K562 (cell line): ENCODE measurements at regions not wholly inside any gene's neighbourhood (a gene's known extent, or its start where the extent isn't known, plus 50 kb on each side); places are given as distances from the start of the nearest gene placed in this dataset.

Experiments used
- ATAC-seq: fragments of 200-7000 bp; cut with Tn5 transposase; 3 replicates; pipeline ENCODE4 v1.9.1; 2020; ENCODE audit warnings: moderate library complexity
- BruUV-seq: library from RNA; stranded (reverse); fragments of 400-500 nt; replicated peaks from 2 replicates; lab custom pipeline; 2021; lab: Mats Ljungman, UMichigan
- CTCF ChIA-PET: fragments of 300-600 bp; formaldehyde crosslinking; extraction: SDS; loops from one replicate; lab custom pipeline; 2021; ENCODE audit warnings: low intra/inter-chr PET ratio; lab: Yijun Ruan, JAX
- POLR2A ChIA-PET: fragments of 300-600, 350-650 bp; sonication (Branson Sonifier 250); formaldehyde crosslinking; extraction: SDS; loops from one replicate; lab custom pipeline; 2021; ENCODE audit warnings: antibody characterized with exemption, inconsistent platforms; lab: Yijun Ruan, JAX
- DNase-seq, 4 experiments: peaks; one replicate each; pipeline versions ENCODE4 v3.0.0 to v3.0.0-alpha.2; 2011 to 2018; ENCODE audit warnings: low spot score in 3 of 4, mixed read lengths in 3 of 4; ENCODE audit errors: extremely low read depth in 1 of 4
- FAIRE-seq: peaks from 2 replicates; lab custom pipeline; 2011; peaks lifted over from hg19 to GRCh38; lab: Jason Lieb, UNC
- H2AFZ ChIP-seq: 2 replicates; pipeline ENCODE4 v1.6.0; 2011; ENCODE audit warnings: low read depth, low read length, control low read depth, inconsistent platforms
- H3K27ac ChIP-seq: fragments of 200-600 bp; 3 replicates; pipeline ENCODE4 v1.8.0; 2011; ENCODE audit warnings: low read depth, mild to moderate bottlenecking, control low read depth, inconsistent platforms, low read length, moderate library complexity, mixed read lengths; ENCODE audit errors: extremely low read depth
- H3K27me3 ChIP-seq, 2 experiments: fragments of 300-600 bp in 1 of 2; 2 replicates in 1 of 2; 3 replicates in 1 of 2; pipeline versions ENCODE4 v1.6.0 to v1.8.0; 2011; ENCODE audit warnings: inconsistent platforms in 2 of 2, low read length in 2 of 2, mild to moderate bottlenecking in 1 of 2, mixed read lengths in 1 of 2, moderate library complexity in 1 of 2; ENCODE audit not compliant: control insufficient read depth in 2 of 2, insufficient read depth in 2 of 2
- H3K36me3 ChIP-seq: fragments of 300-600 bp; 3 replicates; pipeline ENCODE4 v1.8.0; 2011; ENCODE audit warnings: mild to moderate bottlenecking, low read length, inconsistent platforms; ENCODE audit not compliant: control insufficient read depth, insufficient read depth
- H3K4me1 ChIP-seq, 2 experiments: fragments of 200-600 bp in 1 of 2; replicated peaks in 1 of 2; 2 replicates in 1 of 2; 3 replicates in 1 of 2; pipeline versions ENCODE4 v1.5.1 to v1.8.0; 2011; ENCODE audit warnings: inconsistent platforms in 2 of 2, low read length in 2 of 2, mild to moderate bottlenecking in 1 of 2, mixed read lengths in 1 of 2, moderate library complexity in 1 of 2; ENCODE audit not compliant: control insufficient read depth in 2 of 2, insufficient read depth in 2 of 2
- H3K4me2 ChIP-seq: 2 replicates; pipeline ENCODE4 v1.6.1; 2011; ENCODE audit warnings: low read length, control low read depth, inconsistent platforms, mixed read lengths; ENCODE audit not compliant: insufficient read depth
- H3K4me3 ChIP-seq: fragments of 200-600 bp; sonication (generic), shearing (Covaris generic); 2 replicates; pipeline ENCODE4 v1.5.1; 2016; ENCODE audit warnings: control low read depth, inconsistent platforms
- H3K79me2 ChIP-seq: fragments of 200-600 bp; 3 replicates; pipeline ENCODE4 v1.8.0; 2011; ENCODE audit warnings: low read length, inconsistent platforms; ENCODE audit not compliant: control insufficient read depth, insufficient read depth
- H3K9ac ChIP-seq, 2 experiments: 2 replicates each; pipeline versions ENCODE4 v1.6.0 to v1.6.1; 2011; ENCODE audit warnings: low read depth in 2 of 2, low read length in 2 of 2, control low read depth in 1 of 2, inconsistent platforms in 1 of 2, mild to moderate bottlenecking in 1 of 2, mixed read lengths in 1 of 2; ENCODE audit not compliant: insufficient read depth in 1 of 2
- H3K9me1 ChIP-seq: one replicate; pipeline ENCODE4 v1.6.0; 2011; ENCODE audit warnings: inconsistent platforms, mild to moderate bottlenecking, low read length, moderate library complexity; ENCODE audit not compliant: control insufficient read depth, insufficient read depth
- H3K9me3 ChIP-seq: replicated peaks from 2 replicates; pipeline ENCODE4 v1.5.1; 2011; ENCODE audit warnings: low read depth, low read length, inconsistent platforms; ENCODE audit not compliant: control insufficient read depth, insufficient read depth
- H4K20me1 ChIP-seq: replicated peaks from 2 replicates; pipeline ENCODE4 v1.6.1; 2011; ENCODE audit warnings: low read length, inconsistent platforms, mixed read lengths; ENCODE audit not compliant: control insufficient read depth, insufficient read depth
- ATF7 ChIP-seq: fragments of 450-650 bp; IDR thresholded peaks from 2 replicates; pipeline ENCODE4 v1.7.1; 2014; ENCODE audit warnings: mild to moderate bottlenecking, moderate library complexity
- BRCA1 ChIP-seq, 2 experiments: fragments of 450-650 bp in 1 of 2; sonication (generic) in 1 of 2; formaldehyde crosslinking in 1 of 2; IDR thresholded peaks; 2 replicates each; pipeline versions ENCODE4 v1.5.0 to v1.6.1; 2017 to 2020; ENCODE audit warnings: mild to moderate bottlenecking in 1 of 2, missing genetic modification reagents in 1 of 2
- CHCHD3 ChIP-seq: fragments of 250-450 bp; sonication (Bioruptor Pico); IDR thresholded peaks from 2 replicates; pipeline ENCODE4 v2.1.2; 2022; ENCODE audit warnings: mild to moderate bottlenecking
- IRF2 ChIP-seq: sonication (generic); formaldehyde crosslinking; IDR thresholded peaks from 2 replicates; pipeline ENCODE4 v1.8.1; 2022; ENCODE audit warnings: mild to moderate bottlenecking, missing genetic modification reagents
- KLF13 ChIP-seq: fragments of 450-650 bp; IDR thresholded peaks from 2 replicates; pipeline ENCODE4 v1.6.1; 2016; ENCODE audit warnings: missing genetic modification characterization, low read depth, mild to moderate bottlenecking, missing compliant biosample characterization, moderate library complexity, borderline replicate concordance
- NELFE ChIP-seq: IDR thresholded peaks from 2 replicates; pipeline ENCODE4 v1.6.1; 2011; ENCODE audit warnings: mild to moderate bottlenecking; ENCODE audit not compliant: insufficient read depth, insufficient read length
- NFE2L1 ChIP-seq: fragments of 450-650 bp; IDR thresholded peaks from 2 replicates; pipeline ENCODE4 v1.6.1; 2016; ENCODE audit warnings: missing genetic modification characterization, low read depth, mild to moderate bottlenecking, missing compliant biosample characterization, moderate library complexity, borderline replicate concordance
- NUFIP1 ChIP-seq: fragments of 450-650 bp; IDR thresholded peaks from 2 replicates; pipeline ENCODE4 v1.6.1; 2018; ENCODE audit not compliant: partially characterized antibody
- POLR3A ChIP-seq: IDR thresholded peaks from 2 replicates; pipeline ENCODE4 v1.6.1; 2011; ENCODE audit warnings: borderline replicate concordance, mild to moderate bottlenecking, moderate library complexity; ENCODE audit not compliant: insufficient read length, insufficient read depth; ENCODE audit errors: extremely low read depth
- SAFB ChIP-seq: fragments of 200-400 bp; formaldehyde crosslinking; IDR thresholded peaks from 2 replicates; pipeline ENCODE4 v1.6.1; 2017; ENCODE audit warnings: low read depth, low read length, borderline replicate concordance
- SIX5 ChIP-seq, 2 experiments: IDR thresholded peaks; 2 replicates each; pipeline ENCODE4 v1.6.1; 2011; ENCODE audit warnings: low read length in 2 of 2, borderline replicate concordance in 1 of 2, low read depth in 1 of 2, mild to moderate bottlenecking in 1 of 2, moderate library complexity in 1 of 2; ENCODE audit not compliant: insufficient read depth in 1 of 2
- ZC3H4 ChIP-seq: sonication (generic); formaldehyde crosslinking; IDR thresholded peaks from 2 replicates; pipeline ENCODE4 v1.9.0; 2021; ENCODE audit warnings: missing genetic modification reagents, borderline replicate concordance
- ZNF197 ChIP-seq: fragments of 200-800 bp; sonication (Bioruptor generic); IDR thresholded peaks from 2 replicates; pipeline ENCODE4 v1.6.1; 2016; ENCODE audit warnings: low read depth, missing genetic modification characterization, missing compliant biosample characterization
- WGBS: fragments of 100-300 bp; shearing (Covaris generic); methylation state at CpG from one replicate; pipeline ENCODE4 v1.1.6; 2016; ENCODE audit warnings: low coverage, mixed read lengths; ENCODE audit not compliant: insufficient coverage; ENCODE audit errors: missing lambda C conversion rate; 5-methylcytosine and 5-hydroxymethylcytosine counted together
- in situ Hi-C: fragments of 300-500 bp; cut with MboI; formaldehyde crosslinking; loops from 4 replicates; pipeline ENCODE4 v1.15.0; 2018; ENCODE audit warnings: inconsistent platforms, mixed read lengths
- intact Hi-C: fragments of 100-400 bp; cut with micrococcal nuclease; formaldehyde crosslinking; loops from 2 replicates; pipeline ENCODE4 v1.14.2; 2022
- TF ChIP-seq, protein P1 (sequence below): fragments of 250-450 bp; sonication (Bioruptor Pico); IDR thresholded peaks from 2 replicates; pipeline ENCODE4 v1.8.0; 2021; ENCODE audit warnings: moderate library complexity, mild to moderate bottlenecking, inconsistent platforms
- TF ChIP-seq, protein P2 (sequence below): fragments of 450-650 bp; formaldehyde crosslinking; IDR thresholded peaks from 2 replicates; pipeline ENCODE4 v1.4.0; 2020; ENCODE audit warnings: mild to moderate bottlenecking, mixed read lengths
- TF ChIP-seq, protein P3 (sequence below), 2 experiments: IDR thresholded peaks; 2 replicates each; pipeline ENCODE4 v1.6.1; 2011; ENCODE audit warnings: borderline replicate concordance in 1 of 2, control low read depth in 1 of 2, low read depth in 1 of 2, low read length in 1 of 2, mild to moderate bottlenecking in 1 of 2, mixed read lengths in 1 of 2, moderate library complexity in 1 of 2; ENCODE audit not compliant: insufficient read depth in 1 of 2, insufficient read length in 1 of 2, poor library complexity in 1 of 2, severe bottlenecking in 1 of 2; ENCODE audit errors: extremely low read depth in 1 of 2

DNA sequence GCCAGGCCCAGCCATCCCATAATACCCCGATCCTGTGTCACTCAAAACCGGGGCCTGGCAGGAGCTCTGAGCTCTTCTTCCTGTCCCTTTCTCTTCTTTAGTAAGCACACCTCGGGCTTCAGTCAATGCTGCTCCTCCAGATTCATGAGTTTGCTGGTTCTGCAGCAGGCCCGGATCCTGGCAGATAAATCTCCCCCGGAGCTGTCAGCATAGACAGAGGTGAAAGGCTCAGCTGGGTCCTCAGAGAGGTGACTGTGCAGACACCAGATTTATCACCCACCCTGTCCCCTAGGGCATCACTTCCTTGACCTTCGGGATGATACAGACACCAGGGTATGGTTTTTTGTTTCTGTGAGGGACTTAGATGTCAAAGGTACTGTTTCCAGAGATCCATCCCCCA, 242.5 kb upstream of the N4BP1 start:
- H3K79me2 ChIP-seq = no peaks in the 10 kb centered on the region
- no peak overlapping the region for H2AFZ ChIP-seq
- ATAC-seq = no peak
- H3K27ac ChIP-seq = no peak overlapping the region
- in situ Hi-C loops (no loop called here), intact Hi-C loops (no loop called here)
- no TSS peak for BruUV-seq
- no peak overlapping the region for H3K9ac ChIP-seq
- 0% methylated on average over 5 of the region's 6 CpGs for WGBS
- ChIA-PET CTCF (no interaction called here), POLR2A (interaction anchor here (0.6 to 1.1 kb wide), 2 partner anchors 66 to 165 kb away, joined by 3 to 4 read pairs; no protein-coding TSS in a partner anchor)
- H3K36me3 ChIP-seq = no peaks in the 10 kb centered on the region
- no peaks in the 10 kb centered on the region for H3K9me3 ChIP-seq
- FAIRE-seq = no peak
- DNase-seq = no peak
- H3K4me1 ChIP-seq = no peaks in the 10 kb centered on the region
- H4K20me1 ChIP-seq = no peaks in the 10 kb centered on the region
- no peaks in the 10 kb centered on the region; a peak in 1 of 5 replicates for H3K27me3 ChIP-seq
- H3K9me1 ChIP-seq = no peaks in the 10 kb centered on the region
- TF ChIP-seq SAFB (no peak), ATF7 (no peak), BRCA1 (IDR thresholded peaks at IDR 0.05) (no peak), BRCA1 (CRISPR knock-in tag; IDR thresholded peaks at IDR 0.05) (no peak), IRF2 (no peak), KLF13 (no peak), POLR3A (no peak), SIX5 (IDR thresholded peaks at IDR 0.05; ENCODE audit: borderline replicate concordance in 1 of 2, insufficient read depth in 1 of 2, low read depth in 1 of 2, low read length in 2 of 2) (no peak), CHCHD3 (CRISPR knock-in tag) (no peak), NUFIP1 (no peak), ZNF197 (CRISPR knock-in tag) (no peak), ZC3H4 (no peak), NFE2L1 (tag) (no peak), NELFE (no peak)
- TF ChIP-seq, protein P1, sequence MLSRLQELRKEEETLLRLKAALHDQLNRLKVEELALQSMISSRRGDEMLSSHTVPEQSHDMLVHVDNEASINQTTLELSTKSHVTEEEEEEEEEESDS (CRISPR knock-in tag) = no peak
- TF ChIP-seq, protein P2, sequence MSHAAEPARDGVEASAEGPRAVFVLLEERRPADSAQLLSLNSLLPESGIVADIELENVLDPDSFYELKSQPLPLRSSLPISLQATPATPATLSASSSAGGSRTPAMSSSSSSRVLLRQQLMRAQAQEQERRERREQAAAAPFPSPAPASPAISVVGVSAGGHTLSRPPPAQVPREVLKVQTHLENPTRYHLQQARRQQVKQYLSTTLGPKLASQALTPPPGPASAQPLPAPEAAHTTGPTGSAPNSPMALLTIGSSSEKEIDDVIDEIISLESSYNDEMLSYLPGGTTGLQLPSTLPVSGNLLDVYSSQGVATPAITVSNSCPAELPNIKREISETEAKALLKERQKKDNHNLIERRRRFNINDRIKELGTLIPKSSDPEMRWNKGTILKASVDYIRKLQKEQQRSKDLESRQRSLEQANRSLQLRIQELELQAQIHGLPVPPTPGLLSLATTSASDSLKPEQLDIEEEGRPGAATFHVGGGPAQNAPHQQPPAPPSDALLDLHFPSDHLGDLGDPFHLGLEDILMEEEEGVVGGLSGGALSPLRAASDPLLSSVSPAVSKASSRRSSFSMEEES (CRISPR knock-in tag) = no peak
- TF ChIP-seq, protein P3, sequence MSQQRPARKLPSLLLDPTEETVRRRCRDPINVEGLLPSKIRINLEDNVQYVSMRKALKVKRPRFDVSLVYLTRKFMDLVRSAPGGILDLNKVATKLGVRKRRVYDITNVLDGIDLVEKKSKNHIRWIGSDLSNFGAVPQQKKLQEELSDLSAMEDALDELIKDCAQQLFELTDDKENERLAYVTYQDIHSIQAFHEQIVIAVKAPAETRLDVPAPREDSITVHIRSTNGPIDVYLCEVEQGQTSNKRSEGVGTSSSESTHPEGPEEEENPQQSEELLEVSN (IDR thresholded peaks at IDR 0.05; ENCODE audit: borderline replicate concordance in 1 of 2, extremely low read depth in 1 of 2, insufficient read depth in 1 of 2, insufficient read length in 1 of 2, low read depth in 1 of 2, low read length in 1 of 2, poor library complexity in 1 of 2, severe bottlenecking in 1 of 2) = no peak
- no peak overlapping the region for H3K4me3 ChIP-seq
- H3K4me2 ChIP-seq = no peak overlapping the region
